Endothelial cell of umbilical vein (primary cell): ENCODE measurements at regions not wholly inside any gene's neighbourhood (a gene's known extent, or its start where the extent isn't known, plus 50 kb on each side); places are given as distances from the start of the nearest gene placed in this dataset.

ENCODE experiments used
- BruUV-seq: library from RNA; stranded (reverse); fragments of 400-500 nt; replicated peaks from 2 replicates; lab custom pipeline; 2021; lab: Mats Ljungman, UMichigan
- CTCF ChIA-PET: fragments of 300-600, 350-600 bp; sonication (Branson Sonifier 250); formaldehyde crosslinking; loops from one replicate; lab custom pipeline; 2021; ENCODE audit warnings: antibody characterized with exemption, inconsistent platforms; lab: Charles Lee
- POLR2A ChIA-PET: fragments of 300-600, 350-600 bp; sonication (Branson Sonifier 250); formaldehyde crosslinking; loops from one replicate; lab custom pipeline; 2021; ENCODE audit warnings: antibody characterized with exemption, inconsistent platforms; lab: Charles Lee
- DNase-seq: peaks from one replicate; pipeline ENCODE4 v3.0.0-alpha.2; 2011; ENCODE audit warnings: low read depth, low spot score
- FAIRE-seq: peaks from 2 replicates; lab custom pipeline; 2011; peaks lifted over from hg19 to GRCh38; lab: Jason Lieb, UNC
- H2AFZ ChIP-seq: 2 replicates; pipeline ENCODE4 v1.6.0; 2012; ENCODE audit warnings: low read depth, low read length, control low read depth, inconsistent platforms
- H3K27ac ChIP-seq: 2 replicates; pipeline ENCODE4 v1.5.1; 2011; ENCODE audit warnings: low read depth, mild to moderate bottlenecking, control low read depth, low read length, moderate library complexity; ENCODE audit not compliant: insufficient read depth
- H3K27me3 ChIP-seq, 2 experiments: 2 replicates each; pipeline versions ENCODE4 v1.6.0 to v1.6.1; 2011; ENCODE audit warnings: low read length in 2 of 2, mixed read lengths in 1 of 2; ENCODE audit not compliant: control insufficient read depth in 2 of 2, insufficient read depth in 2 of 2
- H3K36me3 ChIP-seq, 2 experiments: 2 replicates in 1 of 2; 3 replicates in 1 of 2; pipeline ENCODE4 v1.5.1; 2011; ENCODE audit warnings: low read length in 2 of 2, mild to moderate bottlenecking in 1 of 2, moderate library complexity in 1 of 2; ENCODE audit not compliant: control insufficient read depth in 2 of 2, insufficient read depth in 2 of 2; ENCODE audit errors: extremely low read depth in 1 of 2
- H3K4me1 ChIP-seq: 3 replicates; pipeline ENCODE4 v1.5.1; 2011; ENCODE audit warnings: mild to moderate bottlenecking, low read length; ENCODE audit not compliant: control insufficient read depth, insufficient read depth; ENCODE audit errors: extremely low read depth
- H3K4me2 ChIP-seq: 2 replicates; pipeline ENCODE4 v1.6.1; 2011; ENCODE audit warnings: low read length, control low read depth, mixed read lengths; ENCODE audit not compliant: insufficient read depth
- H3K4me3 ChIP-seq, 3 experiments: fragments of 200-600 bp in 1 of 3; sonication (generic), shearing (Covaris generic) in 1 of 3; replicated peaks in 1 of 3; 2 replicates each; pipeline ENCODE4 v1.5.1; 2011 to 2016; ENCODE audit warnings: control low read depth in 3 of 3, low read length in 3 of 3, mild to moderate bottlenecking in 2 of 3, inconsistent platforms in 1 of 3, low read depth in 1 of 3, moderate library complexity in 1 of 3; ENCODE audit not compliant: insufficient read depth in 1 of 3
- H3K79me2 ChIP-seq: 2 replicates; pipeline ENCODE4 v1.6.0; 2012; ENCODE audit warnings: low read length, inconsistent platforms; ENCODE audit not compliant: control insufficient read depth, insufficient read depth
- H3K9ac ChIP-seq: replicated peaks from 2 replicates; pipeline ENCODE3; 2011; ENCODE audit warnings: low read length, control low read depth; ENCODE audit not compliant: insufficient read depth; ENCODE audit errors: extremely low read depth
- H3K9me1 ChIP-seq: replicated peaks from 3 replicates; pipeline ENCODE4 v1.6.0; 2011; ENCODE audit warnings: mild to moderate bottlenecking, low read length; ENCODE audit not compliant: control insufficient read depth, insufficient read depth; ENCODE audit errors: extremely low read depth
- H3K9me3 ChIP-seq: replicated peaks from 2 replicates; pipeline ENCODE4 v1.5.1; 2012; ENCODE audit warnings: low read length, inconsistent platforms; ENCODE audit not compliant: control insufficient read depth, insufficient read depth
- H4K20me1 ChIP-seq: replicated peaks from 2 replicates; pipeline ENCODE3; 2011; ENCODE audit warnings: mild to moderate bottlenecking, low read length; ENCODE audit not compliant: control insufficient read depth, insufficient read depth; ENCODE audit errors: extremely low read depth
- EZH2 ChIP-seq: IDR thresholded peaks from 2 replicates; pipeline ENCODE4 v1.6.1; 2012; ENCODE audit warnings: borderline replicate concordance, low read depth, mild to moderate bottlenecking, moderate library complexity, low read length, inconsistent platforms; ENCODE audit not compliant: severe bottlenecking
- FOS ChIP-seq: IDR thresholded peaks from 2 replicates; pipeline ENCODE4 v1.6.1; 2011; ENCODE audit warnings: mild to moderate bottlenecking, low read length, moderate library complexity, borderline replicate concordance; ENCODE audit not compliant: insufficient read depth
- GATA2 ChIP-seq: IDR thresholded peaks from 2 replicates; pipeline ENCODE4 v1.7.0; 2011; ENCODE audit warnings: low read depth, mild to moderate bottlenecking, moderate library complexity, mixed read lengths, low read length; ENCODE audit not compliant: insufficient read length, insufficient read depth
- JUN ChIP-seq: IDR thresholded peaks from 2 replicates; pipeline ENCODE4 v1.6.1; 2011; ENCODE audit warnings: borderline replicate concordance, low read depth; ENCODE audit not compliant: insufficient read length, insufficient read depth
- MAX ChIP-seq: IDR thresholded peaks from 2 replicates; pipeline ENCODE4 v1.6.1; 2011; ENCODE audit not compliant: insufficient read depth, insufficient read length
- MYC ChIP-seq: IDR thresholded peaks from one replicate; pipeline ENCODE4 v1.6.1; 2011; ENCODE audit warnings: mild to moderate bottlenecking, low read depth, low read length
- POLR2A ChIP-seq: IDR thresholded peaks from 2 replicates; pipeline ENCODE4 v1.6.1; 2012; ENCODE audit warnings: low read depth, mild to moderate bottlenecking, control low read depth, low read length
- POLR2AphosphoS5 ChIP-seq: IDR thresholded peaks from 2 replicates; pipeline ENCODE4 v1.6.1; 2012; ENCODE audit warnings: low read depth, mild to moderate bottlenecking, control low read depth, low read length, moderate library complexity; ENCODE audit not compliant: insufficient read depth
- dilution Hi-C: fragments of 300-500 bp; cut with MboI; formaldehyde crosslinking; loops from one replicate; pipeline ENCODE4 v1.15.0; 2019; ENCODE audit warnings: low sequenced_read_pairs; ENCODE audit not compliant: extremely low pct_ligation_motif_present
- intact Hi-C: fragments of 100-400 bp; cut with micrococcal nuclease; formaldehyde crosslinking; loops from one replicate; pipeline ENCODE4 v1.10.0; 2022
- TF ChIP-seq, protein P1 (sequence below), 2 donors: IDR thresholded peaks; 1 replicate in 1 of 2; 2 replicates in 1 of 2; pipeline ENCODE4 v1.5.1; 2011; ENCODE audit warnings: low read length in 2 of 2, mild to moderate bottlenecking in 2 of 2, moderate library complexity in 2 of 2, control low read depth in 1 of 2, inconsistent platforms in 1 of 2, low read depth in 1 of 2; ENCODE audit not compliant: insufficient read depth in 1 of 2; ENCODE audit errors: extremely low read depth in 1 of 2

DNA sequence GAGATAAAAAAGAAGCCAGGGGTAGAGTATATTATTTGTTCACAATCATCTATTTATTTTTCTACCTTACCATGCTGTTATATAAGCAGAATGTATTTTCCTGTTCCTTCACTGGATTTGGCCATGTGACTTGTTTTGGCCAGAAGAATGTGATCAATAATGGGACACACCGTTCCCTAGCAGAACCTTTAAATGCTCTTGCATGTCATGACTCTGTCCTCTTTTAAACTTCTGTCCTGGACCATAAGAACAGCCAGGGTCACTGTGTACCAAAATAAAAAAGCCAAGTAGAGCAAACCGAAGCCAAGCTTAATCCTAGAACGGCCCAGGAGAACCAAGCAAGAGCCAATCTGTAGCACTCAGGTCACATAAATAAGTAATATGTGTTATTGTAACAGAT lies 1682.4 kb downstream of the LRRC4C start:
- dilution Hi-C loops, result no loop called here
- FAIRE-seq, result no peak
- Histone ChIP-seq H3K9ac (no peak overlapping the region), H3K36me3 (no peaks in the 10 kb centered on the region), H3K9me3 (no peaks in the 10 kb centered on the region), H3K27me3 (no peaks in the 10 kb centered on the region), H3K9me1 (no peaks in the 10 kb centered on the region), H3K79me2 (no peaks in the 10 kb centered on the region), H3K4me1 (no peaks in the 10 kb centered on the region), H3K4me3 (no peak overlapping the region), H3K4me2 (no peak overlapping the region), H4K20me1 (no peaks in the 10 kb centered on the region), H2AFZ (no peak overlapping the region), H3K27ac (no peak overlapping the region)
- TF ChIP-seq POLR2AphosphoS5 (no peak), EZH2 (no peak), MYC (no peak), FOS (no peak), GATA2 (no peak), JUN (no peak), POLR2A (no peak), MAX (no peak)
- TF ChIP-seq, protein P1, sequence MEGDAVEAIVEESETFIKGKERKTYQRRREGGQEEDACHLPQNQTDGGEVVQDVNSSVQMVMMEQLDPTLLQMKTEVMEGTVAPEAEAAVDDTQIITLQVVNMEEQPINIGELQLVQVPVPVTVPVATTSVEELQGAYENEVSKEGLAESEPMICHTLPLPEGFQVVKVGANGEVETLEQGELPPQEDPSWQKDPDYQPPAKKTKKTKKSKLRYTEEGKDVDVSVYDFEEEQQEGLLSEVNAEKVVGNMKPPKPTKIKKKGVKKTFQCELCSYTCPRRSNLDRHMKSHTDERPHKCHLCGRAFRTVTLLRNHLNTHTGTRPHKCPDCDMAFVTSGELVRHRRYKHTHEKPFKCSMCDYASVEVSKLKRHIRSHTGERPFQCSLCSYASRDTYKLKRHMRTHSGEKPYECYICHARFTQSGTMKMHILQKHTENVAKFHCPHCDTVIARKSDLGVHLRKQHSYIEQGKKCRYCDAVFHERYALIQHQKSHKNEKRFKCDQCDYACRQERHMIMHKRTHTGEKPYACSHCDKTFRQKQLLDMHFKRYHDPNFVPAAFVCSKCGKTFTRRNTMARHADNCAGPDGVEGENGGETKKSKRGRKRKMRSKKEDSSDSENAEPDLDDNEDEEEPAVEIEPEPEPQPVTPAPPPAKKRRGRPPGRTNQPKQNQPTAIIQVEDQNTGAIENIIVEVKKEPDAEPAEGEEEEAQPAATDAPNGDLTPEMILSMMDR (IDR thresholded peaks at IDR 0.05; ENCODE audit: extremely low read depth in 1 of 2, insufficient read depth in 1 of 2, low read depth in 1 of 2, low read length in 2 of 2), result no peak
- no TSS peak for BruUV-seq
- POLR2A ChIA-PET, result no interaction called here
- CTCF ChIA-PET, result no interaction called here
- no peak for DNase-seq
- intact Hi-C loops, result no loop called here
